OCI-LY3 (cell line): ENCODE measurements at regions not wholly inside any gene's neighbourhood (a gene's known extent, or its start where the extent isn't known, plus 50 kb on each side); places are given as distances from the start of the nearest gene placed in this dataset.

Source experiments
- CTCF ChIP-seq: fragments of 200-600, 300-600 bp; sonication (generic); IDR thresholded peaks from 2 replicates; pipeline ENCODE4 v1.5.1; 2014; ENCODE audit warnings: antibody characterized with exemption, low read length, low read depth
- EZH2phosphoT487 ChIP-seq: fragments of 200-600 bp; shearing (Covaris generic); IDR thresholded peaks from 2 replicates; pipeline ENCODE4 v1.6.1; 2018; ENCODE audit warnings: antibody characterized with exemption, mixed run types, low read depth

DNA sequence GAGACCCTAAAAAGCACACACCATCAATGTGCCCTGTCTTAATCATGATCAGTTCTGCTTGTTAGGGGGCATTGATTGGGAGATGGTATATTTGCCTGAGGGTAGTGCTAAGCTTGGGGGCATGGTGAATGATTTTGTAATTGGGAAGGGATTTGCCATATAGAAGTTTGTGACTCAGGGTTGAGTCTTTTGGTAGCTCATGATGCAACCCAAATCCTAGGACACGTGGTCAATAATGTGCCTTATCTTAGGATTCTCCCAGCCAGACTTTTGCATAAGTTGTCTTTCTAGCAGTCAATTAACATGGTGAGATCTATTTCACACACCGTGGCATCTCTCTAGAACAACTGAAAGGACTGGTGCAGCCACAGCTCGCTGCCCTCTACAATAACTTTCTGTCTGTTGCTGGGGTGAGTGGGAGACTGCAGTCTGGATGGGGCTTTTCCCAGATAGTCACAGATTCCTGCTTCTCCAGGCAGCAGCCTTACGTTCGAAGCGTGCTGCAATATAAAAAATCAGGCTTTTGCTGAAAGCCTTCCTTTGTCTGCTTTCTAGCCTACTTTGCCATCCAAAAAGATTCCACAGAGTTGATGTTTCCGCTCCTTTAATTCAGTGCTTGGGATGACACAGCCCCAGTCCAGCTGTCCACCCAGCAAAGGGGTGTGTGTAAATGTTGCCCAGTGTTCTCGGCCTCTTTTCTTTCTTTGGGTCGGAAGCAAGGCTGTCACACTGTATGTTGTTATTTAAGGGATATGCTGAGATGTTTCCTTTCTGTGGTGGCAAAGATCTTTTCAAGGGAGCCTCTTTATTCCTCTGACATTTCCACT, 58.9 kb downstream of the ID4 start:
- TF ChIP-seq CTCF (no peak), EZH2phosphoT487 (no peak)
